GM12874 (cell line): ENCODE measurements at regions not wholly inside any gene's neighbourhood (a gene's known extent, or its start where the extent isn't known, plus 50 kb on each side); places are given as distances from the start of the nearest gene placed in this dataset.

Experiments
- CTCF ChIP-seq: IDR thresholded peaks from 2 replicates; pipeline ENCODE4 v1.5.1; 2011; ENCODE audit warnings: low read depth, mild to moderate bottlenecking, control low read depth, low read length, moderate library complexity; ENCODE audit not compliant: insufficient read depth

GRCh38 chr18:22666411-22666940 is 248.8 kb upstream of the CTAGE1 start:
- no peak for TF ChIP-seq CTCF

GRCh38 chr18:22667156-22667555 is 249.4 kb upstream of the CTAGE1 start:
- no peak for TF ChIP-seq CTCF

- TF ChIP-seq CTCF, result no peak
Observed at GRCh38 chr18:22667616-22668422, 250.1 kb upstream of the CTAGE1 start.

GRCh38 chr18:22668496-22668895 is 250.8 kb upstream of the CTAGE1 start:
- no peak for TF ChIP-seq CTCF

GRCh38 chr18:22670914-22671313 is 253.2 kb upstream of the CTAGE1 start:
- TF ChIP-seq CTCF, result no peak

- TF ChIP-seq CTCF, result no peak
Observed at GRCh38 chr18:22673182-22673862, 255.6 kb upstream of the CTAGE1 start.

- no peak for TF ChIP-seq CTCF
Observed at GRCh38 chr18:22674272-22674671, 256.6 kb upstream of the CTAGE1 start.
